Spinal cord (tissue), 9 donors: ENCODE measurements at regions not wholly inside any gene's neighbourhood (a gene's known extent, or its start where the extent isn't known, plus 50 kb on each side); places are given as distances from the start of the nearest gene placed in this dataset.
A peak's percentile ranks its signal among the peaks of the same experiment; 100 is the strongest.

ENCODE experiments used
- DNase-seq, 6 donors: peaks; one replicate each; pipeline versions ENCODE4 v3.0.0 to v3.0.0-alpha.2; 2013 to 2015; ENCODE audit warnings: low spot score in 6 of 6, low read depth in 4 of 6
- H3K27ac ChIP-seq: one replicate; pipeline ENCODE4 v1.5.1; 2013; ENCODE audit warnings: low read depth, low read length, control low read depth
- H3K27me3 ChIP-seq: one replicate; pipeline ENCODE4 v1.6.1; 2013; ENCODE audit warnings: low read length; ENCODE audit not compliant: control insufficient read depth, insufficient read depth
- H3K36me3 ChIP-seq: one replicate; pipeline ENCODE4 v1.6.1; 2013; ENCODE audit warnings: low read length; ENCODE audit not compliant: control insufficient read depth, insufficient read depth
- H3K4me1 ChIP-seq: one replicate; pipeline ENCODE4 v1.6.1; 2013; ENCODE audit warnings: low read length; ENCODE audit not compliant: control insufficient read depth, insufficient read depth
- H3K4me3 ChIP-seq: one replicate; pipeline ENCODE4 v1.5.1; 2013; ENCODE audit warnings: low read depth, low read length, control low read depth
- H3K9me3 ChIP-seq: one replicate; pipeline ENCODE4 v1.6.1; 2013; ENCODE audit warnings: low read length; ENCODE audit not compliant: control insufficient read depth, insufficient read depth
- WGBS: methylation state at CpG from one replicate; pipeline ENCODE4 v1.1.5; 2013; ENCODE audit warnings: missing lambda C conversion rate; ENCODE audit not compliant: insufficient coverage; 5-methylcytosine and 5-hydroxymethylcytosine counted together
- donor health status: healthy.

DNA sequence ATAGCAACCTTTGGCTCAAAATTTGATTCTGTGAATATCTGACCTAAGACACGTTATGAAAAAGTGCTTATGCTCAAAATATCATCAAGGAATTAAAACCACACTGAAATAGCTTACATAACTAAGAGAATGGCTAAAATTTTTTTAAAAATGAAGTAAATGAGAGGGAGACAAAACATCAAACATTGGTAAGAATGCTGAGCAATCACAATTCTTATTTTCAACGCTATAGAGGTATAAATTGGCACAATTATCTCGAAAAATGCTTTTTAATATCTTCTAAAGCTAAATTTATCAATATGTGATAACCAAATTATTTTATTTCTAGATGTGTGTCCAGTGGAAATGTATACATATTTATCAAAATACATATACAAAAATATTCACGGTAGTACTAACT lies 381.3 kb downstream of the ANXA1 start:
- no CpG with 5 or more reads among the region's 4 CpGs for whole genome bisulfite sequencing

DNA sequence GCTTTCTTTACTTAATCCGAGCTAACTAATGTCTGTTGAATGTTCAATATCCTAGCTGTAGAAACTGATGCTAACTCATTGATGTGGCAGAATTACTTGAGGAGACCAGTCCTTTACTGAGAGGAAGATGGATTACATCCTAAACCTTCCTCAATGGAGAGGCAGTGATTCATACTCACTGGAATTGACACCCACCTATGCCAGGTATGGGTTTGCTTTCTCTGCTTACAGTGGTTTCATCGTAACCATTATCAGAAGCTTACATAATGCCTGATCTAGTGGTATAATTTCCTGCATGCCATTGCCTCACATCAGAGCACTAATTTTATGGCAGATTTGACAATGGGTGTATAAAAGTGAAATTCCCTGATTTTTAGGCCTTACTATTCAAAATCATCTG lies 384.7 kb downstream of the ANXA1 start:
- no peak overlapping the region for H3K4me3 ChIP-seq
- no peaks in the 10 kb centered on the region for H3K36me3 ChIP-seq
- H3K27me3 ChIP-seq: no peaks in the 10 kb centered on the region
- no peaks in the 10 kb centered on the region for H3K4me1 ChIP-seq
- no peaks in the 10 kb centered on the region for H3K9me3 ChIP-seq
- no peak for DNase-seq
- no peak overlapping the region for H3K27ac ChIP-seq
- no CpG with 5 or more reads among the region's 2 CpGs for WGBS

More for the DNA sequence above, 381.3 kb downstream of the ANXA1 start:
- H3K4me1 ChIP-seq: no peaks in the 10 kb centered on the region
- no peak overlapping the region for H3K27ac ChIP-seq
- no peak overlapping the region for H3K4me3 ChIP-seq
- no peaks in the 10 kb centered on the region for H3K27me3 ChIP-seq
- H3K36me3 ChIP-seq: no peaks in the 10 kb centered on the region
- no peak for DNase-seq
- no peaks in the 10 kb centered on the region for H3K9me3 ChIP-seq

DNA sequence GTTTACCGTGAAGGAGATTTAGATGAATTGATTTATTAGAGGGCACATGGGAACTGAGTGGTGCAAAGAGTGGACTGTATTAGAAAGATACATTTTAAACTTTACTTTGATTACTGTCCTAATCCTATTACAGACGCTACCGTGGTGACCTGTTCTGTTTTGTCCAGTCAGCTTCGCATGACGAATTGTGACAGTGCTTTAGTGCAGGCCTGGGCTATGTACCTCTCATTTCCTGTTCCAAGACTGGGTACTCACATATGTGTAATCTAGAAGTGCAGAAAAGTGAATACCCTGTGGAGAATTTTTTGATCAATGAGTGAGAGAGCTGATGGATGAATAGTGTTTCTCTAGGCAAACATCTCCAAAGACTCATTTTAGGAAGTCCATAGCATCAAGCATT lies 385.9 kb downstream of the ANXA1 start:
- H3K36me3 ChIP-seq: no peaks in the 10 kb centered on the region

DNA sequence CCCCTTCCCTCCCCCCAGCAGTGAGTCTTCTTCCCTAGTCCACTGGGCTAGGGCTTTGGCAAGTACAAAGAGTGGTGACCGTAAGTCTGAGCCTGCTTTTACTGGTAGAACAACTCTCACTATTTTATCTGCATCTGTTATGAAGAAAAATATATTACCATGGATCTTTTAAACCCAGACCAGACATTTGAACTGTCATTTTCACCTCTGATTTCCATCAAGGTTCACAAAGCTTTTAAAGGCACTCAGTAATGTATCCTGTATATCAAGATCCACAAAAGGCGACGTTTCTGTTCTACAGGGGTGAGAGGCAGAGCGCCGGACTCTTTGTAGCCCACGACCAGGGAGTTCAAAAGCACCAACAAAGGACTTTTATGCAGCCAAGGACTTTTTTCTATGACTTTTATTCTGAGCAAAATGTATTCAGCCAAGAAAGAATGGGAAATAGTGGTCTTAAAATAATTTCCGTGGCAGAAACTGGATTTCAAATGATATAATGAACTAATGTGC lies 388.3 kb downstream of the ANXA1 start:
- no peaks in the 10 kb centered on the region for H3K4me1 ChIP-seq
- 14% methylated on average over 2 of the region's 7 CpGs for WGBS
- DNase-seq: peak in 1 of 6 donors; percentile 23
- H3K36me3 ChIP-seq: no peaks in the 10 kb centered on the region
- H3K27ac ChIP-seq: no peak overlapping the region
- H3K27me3 ChIP-seq: no peaks in the 10 kb centered on the region
- H3K9me3 ChIP-seq: no peaks in the 10 kb centered on the region
- no peak overlapping the region for H3K4me3 ChIP-seq

More for the DNA sequence above, 385.9 kb downstream of the ANXA1 start:
- no peak for DNase-seq
- Histone ChIP-seq H3K27ac (no peak overlapping the region), H3K4me1 (no peaks in the 10 kb centered on the region), H3K9me3 (no peaks in the 10 kb centered on the region), H3K4me3 (no peak overlapping the region), H3K27me3 (no peaks in the 10 kb centered on the region)
- 80% methylated on average over 1 of the region's 5 CpGs for WGBS

DNA sequence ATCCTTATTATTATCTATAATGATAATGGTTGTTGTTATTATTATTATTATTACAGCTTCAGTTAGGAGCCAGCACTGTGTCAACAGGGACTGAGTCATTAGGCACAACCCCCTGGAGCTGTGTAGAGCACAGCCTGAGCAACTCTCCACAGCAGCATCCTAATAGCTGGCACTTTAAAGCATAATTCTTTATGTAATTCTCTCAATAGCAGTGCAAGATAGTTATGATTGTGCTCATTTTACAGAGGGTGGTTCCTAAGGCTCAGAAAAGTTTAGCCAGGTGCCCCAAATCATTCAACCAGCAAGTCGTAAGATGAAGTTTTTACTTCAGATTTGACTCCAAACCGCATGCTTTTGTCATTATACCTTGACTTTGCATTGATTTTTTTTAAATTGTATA lies 390.3 kb downstream of the ANXA1 start:
- no peaks in the 10 kb centered on the region for H3K4me1 ChIP-seq

DNA sequence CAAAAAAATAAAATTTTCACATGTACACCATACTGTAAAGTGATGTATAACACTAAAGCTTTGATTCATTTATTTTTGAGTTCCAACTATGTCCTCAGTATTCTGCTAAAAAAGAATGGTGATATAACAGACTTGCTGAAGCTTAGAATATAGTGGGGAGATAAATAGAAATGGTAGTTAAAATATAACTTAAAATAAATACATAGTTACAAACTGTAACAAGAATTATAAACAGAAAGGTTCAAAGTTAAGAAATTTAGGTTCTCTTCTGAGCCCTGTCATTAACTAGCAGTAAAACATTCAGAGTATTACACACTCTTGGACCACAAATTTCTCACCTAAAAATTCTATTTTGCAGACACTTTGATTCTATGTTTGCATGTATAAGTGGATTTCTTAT lies 392.1 kb downstream of the ANXA1 start:
- DNase-seq: no peak
- no peaks in the 10 kb centered on the region for H3K36me3 ChIP-seq
- no peaks in the 10 kb centered on the region for H3K4me1 ChIP-seq
- H3K4me3 ChIP-seq: no peak overlapping the region
- no peaks in the 10 kb centered on the region for H3K9me3 ChIP-seq
- H3K27me3 ChIP-seq: no peaks in the 10 kb centered on the region
- H3K27ac ChIP-seq: no peak overlapping the region

More for the DNA sequence above, 390.3 kb downstream of the ANXA1 start:
- no CpG with 5 or more reads among the region's 2 CpGs for WGBS
- Histone ChIP-seq H3K36me3 (no peaks in the 10 kb centered on the region), H3K27me3 (no peaks in the 10 kb centered on the region), H3K9me3 (no peaks in the 10 kb centered on the region), H3K27ac (no peak overlapping the region), H3K4me3 (no peak overlapping the region)
- no peak for DNase-seq

DNA sequence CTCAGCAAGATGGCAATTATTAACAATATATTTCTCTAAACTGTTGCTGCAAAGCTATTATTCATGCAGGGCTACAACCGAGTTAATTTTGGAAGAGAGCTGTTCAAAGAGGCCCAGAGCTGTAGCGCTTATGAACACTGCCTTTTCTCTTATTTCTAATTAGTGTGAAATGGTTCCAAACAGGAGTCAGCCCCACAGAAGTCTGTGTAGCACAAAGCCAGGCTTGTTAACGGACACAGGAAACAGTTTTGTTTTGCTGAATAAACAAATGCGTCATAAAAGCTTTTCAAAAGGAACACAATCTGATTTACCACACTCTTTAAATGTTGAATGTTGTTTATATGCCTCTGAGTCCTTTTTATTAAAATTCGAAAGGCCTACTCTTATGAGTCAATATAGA lies 396.5 kb downstream of the ANXA1 start:
- Histone ChIP-seq H3K36me3 (no peaks in the 10 kb centered on the region), H3K4me3 (no peak overlapping the region), H3K9me3 (no peaks in the 10 kb centered on the region), H3K27ac (no peak overlapping the region), H3K4me1 (no peaks in the 10 kb centered on the region), H3K27me3 (no peaks in the 10 kb centered on the region)
- WGBS: no CpG with 5 or more reads among the region's 5 CpGs
- DNase-seq: peak in 5 of 6 donors; percentile 24 to 86 (median 37)

DNA sequence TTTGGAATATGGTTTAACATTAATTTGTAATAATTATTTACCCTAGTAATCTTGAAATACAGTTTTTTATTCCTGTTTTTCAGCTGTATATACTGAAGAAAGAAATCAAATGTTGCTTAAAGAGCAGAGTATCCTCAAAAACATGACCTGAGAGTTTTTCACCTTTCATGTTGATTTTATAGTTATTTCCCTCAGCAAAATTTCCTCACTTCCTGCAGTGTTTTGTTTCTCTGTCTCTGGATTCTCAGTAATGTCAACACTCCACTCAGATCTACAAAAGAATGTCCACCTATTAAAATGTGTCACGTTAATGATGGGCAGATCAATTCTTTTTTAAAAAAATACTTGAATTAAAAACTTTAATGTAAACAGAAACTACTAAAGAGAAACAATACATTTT lies 398.3 kb downstream of the ANXA1 start:
- WGBS: no CpG with 5 or more reads among the region's 1 CpG

DNA sequence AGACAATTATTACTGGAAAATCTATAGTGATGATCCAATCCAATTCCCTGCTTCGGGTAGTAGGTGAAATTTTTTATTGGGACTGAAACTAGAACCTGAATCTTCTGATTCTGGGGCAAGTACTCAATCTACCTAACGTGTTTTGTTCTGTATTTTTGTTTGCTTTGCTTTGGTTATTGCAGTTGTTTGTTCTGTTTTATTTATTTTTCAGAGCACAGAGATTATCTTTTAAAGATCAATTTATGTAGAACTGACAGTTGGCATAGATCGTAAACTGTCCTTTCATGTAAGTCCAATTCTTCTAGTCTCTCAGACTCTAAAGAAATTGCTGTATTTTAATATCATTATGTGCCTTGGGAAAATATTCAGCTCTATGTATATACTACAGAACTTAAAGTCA lies 401.6 kb downstream of the ANXA1 start:
- WGBS: no CpG with 5 or more reads among the region's 3 CpGs
- DNase-seq: no peak
- no peaks in the 10 kb centered on the region for H3K36me3 ChIP-seq
- no peak overlapping the region for H3K27ac ChIP-seq
- H3K4me3 ChIP-seq: no peak overlapping the region
- no peaks in the 10 kb centered on the region for H3K27me3 ChIP-seq
- no peaks in the 10 kb centered on the region for H3K9me3 ChIP-seq
- H3K4me1 ChIP-seq: no peaks in the 10 kb centered on the region

More for the DNA sequence above, 398.3 kb downstream of the ANXA1 start:
- Histone ChIP-seq H3K36me3 (no peaks in the 10 kb centered on the region), H3K27me3 (no peaks in the 10 kb centered on the region), H3K4me3 (no peak overlapping the region), H3K9me3 (no peaks in the 10 kb centered on the region), H3K4me1 (no peaks in the 10 kb centered on the region), H3K27ac (no peak overlapping the region)
- DNase-seq: no peak

DNA sequence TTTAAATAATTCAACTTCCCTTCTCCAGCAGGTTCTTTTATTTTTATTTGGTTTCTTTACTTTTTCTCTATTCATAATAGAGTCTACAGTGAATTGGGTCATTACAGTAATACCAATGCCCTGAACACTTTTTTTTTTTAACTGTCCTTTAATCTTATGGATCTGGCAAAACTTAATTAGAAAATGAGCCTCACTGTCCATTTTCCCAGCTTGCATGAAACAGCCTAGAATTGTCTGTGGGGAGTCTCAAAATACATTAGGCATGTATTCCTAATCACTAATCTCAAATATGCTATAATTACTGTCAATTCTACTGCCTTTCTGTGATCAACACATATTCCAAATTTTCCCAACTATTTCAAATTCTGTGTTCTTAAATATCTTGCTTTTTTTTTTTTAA lies 406.8 kb downstream of the ANXA1 start:
- H3K27me3 ChIP-seq: no peaks in the 10 kb centered on the region
- no peak for DNase-seq
- peaks cover 1% of the 10 kb centered on the region for H3K9me3 ChIP-seq
- H3K4me3 ChIP-seq: no peak overlapping the region
- no peaks in the 10 kb centered on the region for H3K36me3 ChIP-seq
- no peaks in the 10 kb centered on the region for H3K4me1 ChIP-seq
- no peak overlapping the region for H3K27ac ChIP-seq
